Astrocyte (in vitro differentiated cells and primary cell): ENCODE measurements at regions not wholly inside any gene's neighbourhood (a gene's known extent, or its start where the extent isn't known, plus 50 kb on each side); places are given as distances from the start of the nearest gene placed in this dataset.
A peak's percentile ranks its signal among the peaks of the same experiment; 100 is the strongest.

Experiments used
- DNase-seq: peaks from one replicate; pipeline ENCODE4 v3.0.0-alpha.2; 2010; ENCODE audit warnings: low read depth
- FAIRE-seq: peaks from 2 replicates; lab custom pipeline; 2011; peaks lifted over from hg19 to GRCh38; lab: Jason Lieb, UNC
- H2AFZ ChIP-seq: 2 replicates; pipeline ENCODE4 v1.6.0; 2012; ENCODE audit warnings: low read depth, low read length, inconsistent platforms
- H3K27ac ChIP-seq: 2 replicates; pipeline ENCODE4 v1.5.1; 2011; ENCODE audit warnings: low read depth, low read length, inconsistent platforms
- H3K27me3 ChIP-seq: 2 replicates; pipeline ENCODE4 v1.6.0; 2011; ENCODE audit warnings: low read length, inconsistent platforms; ENCODE audit not compliant: insufficient read depth
- H3K36me3 ChIP-seq: 2 replicates; pipeline ENCODE4 v1.5.1; 2011; ENCODE audit warnings: low read length, inconsistent platforms; ENCODE audit not compliant: insufficient read depth
- H3K4me1 ChIP-seq: 2 replicates; pipeline ENCODE4 v1.5.1; 2011; ENCODE audit warnings: low read length, inconsistent platforms; ENCODE audit not compliant: insufficient read depth
- H3K4me2 ChIP-seq: 2 replicates; pipeline ENCODE4 v1.6.0; 2012; ENCODE audit warnings: low read length, inconsistent platforms
- H3K4me3 ChIP-seq: 2 replicates; pipeline ENCODE4 v1.5.1; 2011; ENCODE audit warnings: low read depth, mild to moderate bottlenecking, low read length, inconsistent platforms; ENCODE audit not compliant: insufficient read depth
- H3K79me2 ChIP-seq: 2 replicates; pipeline ENCODE4 v1.6.0; 2012; ENCODE audit warnings: mild to moderate bottlenecking, low read length, inconsistent platforms; ENCODE audit not compliant: insufficient read depth
- H3K9ac ChIP-seq: 2 replicates; pipeline ENCODE4 v1.6.0; 2012; ENCODE audit warnings: mild to moderate bottlenecking, low read length, inconsistent platforms
- H3K9me3 ChIP-seq: 2 replicates; pipeline ENCODE4 v1.5.1; 2012; ENCODE audit warnings: low read depth, mild to moderate bottlenecking, low read length, inconsistent platforms; ENCODE audit not compliant: insufficient read depth
- H4K20me1 ChIP-seq: 2 replicates; pipeline ENCODE4 v1.6.0; 2012; ENCODE audit warnings: low read length, inconsistent platforms; ENCODE audit not compliant: insufficient read depth
- H3K27ac Mint-ChIP-seq: one replicate; pipeline ENCODE4 v1.8.0; 2021; ENCODE audit warnings: mild to moderate bottlenecking, mixed read lengths; ENCODE audit not compliant: unreplicated experiment
- H3K27me3 Mint-ChIP-seq: one replicate; pipeline ENCODE4 v1.8.0; 2021; ENCODE audit warnings: low read depth, mixed read lengths; ENCODE audit not compliant: unreplicated experiment
- H3K36me3 Mint-ChIP-seq: one replicate; pipeline ENCODE4 v1.8.0; 2021; ENCODE audit warnings: low read depth, mixed read lengths; ENCODE audit not compliant: unreplicated experiment
- H3K4me1 Mint-ChIP-seq: one replicate; pipeline ENCODE4 v1.8.0; 2021; ENCODE audit warnings: low read depth, mixed read lengths; ENCODE audit not compliant: unreplicated experiment
- H3K4me3 Mint-ChIP-seq: one replicate; pipeline ENCODE4 v1.8.0; 2021; ENCODE audit warnings: mild to moderate bottlenecking, moderate library complexity, mixed read lengths; ENCODE audit not compliant: unreplicated experiment
- H3K9me3 Mint-ChIP-seq: one replicate; pipeline ENCODE4 v1.8.0; 2021; ENCODE audit warnings: mild to moderate bottlenecking, mixed read lengths; ENCODE audit not compliant: unreplicated experiment
- EZH2 ChIP-seq: IDR thresholded peaks from 2 replicates; pipeline ENCODE4 v1.6.1; 2012; ENCODE audit warnings: mild to moderate bottlenecking, low read length, inconsistent platforms; ENCODE audit not compliant: insufficient read depth
- TF ChIP-seq, protein P1 (sequence below): IDR thresholded peaks from 2 replicates; pipeline ENCODE4 v1.5.1; 2011; ENCODE audit warnings: low read depth, mild to moderate bottlenecking, inconsistent platforms, low read length, moderate library complexity; ENCODE audit not compliant: insufficient read depth

DNA sequence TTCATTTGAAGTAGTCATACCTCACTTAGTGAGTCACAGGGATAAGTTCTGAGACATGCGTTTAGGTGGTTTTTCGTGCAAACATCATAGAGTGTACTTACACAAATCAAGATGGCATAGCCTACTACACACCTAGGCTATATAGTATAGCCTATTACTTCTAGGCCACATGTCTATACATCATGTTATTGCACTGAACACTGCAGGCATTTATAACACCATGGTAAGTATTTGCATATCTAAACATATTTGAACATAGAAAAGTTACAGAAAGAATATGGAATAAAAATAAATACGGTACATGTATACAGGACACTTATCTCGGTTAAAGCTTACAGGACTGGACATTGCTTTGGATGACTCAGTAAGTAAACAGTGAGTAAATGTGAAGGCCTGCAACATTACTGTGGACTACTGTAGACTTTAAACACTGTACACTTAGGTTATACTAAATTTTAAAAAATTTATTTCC lies 670.6 kb downstream of the SLC16A7 start:
- Histone ChIP-seq H2AFZ (no peak overlapping the region), H3K36me3 (no peaks in the 10 kb centered on the region), H3K79me2 (no peaks in the 10 kb centered on the region), H3K4me2 (peak overlapping the region; percentile 69), H3K4me3 (no peak overlapping the region), H4K20me1 (no peaks in the 10 kb centered on the region), H3K4me1 (peaks cover 13% of the 10 kb centered on the region), H3K9me3 (no peaks in the 10 kb centered on the region), H3K9ac (no peak overlapping the region), H3K27ac (peak overlapping the region; percentile 48), H3K27me3 (no peaks in the 10 kb centered on the region)
- no peak overlapping the region for H3K4me3 Mint-ChIP-seq
- TF ChIP-seq, protein P1, sequence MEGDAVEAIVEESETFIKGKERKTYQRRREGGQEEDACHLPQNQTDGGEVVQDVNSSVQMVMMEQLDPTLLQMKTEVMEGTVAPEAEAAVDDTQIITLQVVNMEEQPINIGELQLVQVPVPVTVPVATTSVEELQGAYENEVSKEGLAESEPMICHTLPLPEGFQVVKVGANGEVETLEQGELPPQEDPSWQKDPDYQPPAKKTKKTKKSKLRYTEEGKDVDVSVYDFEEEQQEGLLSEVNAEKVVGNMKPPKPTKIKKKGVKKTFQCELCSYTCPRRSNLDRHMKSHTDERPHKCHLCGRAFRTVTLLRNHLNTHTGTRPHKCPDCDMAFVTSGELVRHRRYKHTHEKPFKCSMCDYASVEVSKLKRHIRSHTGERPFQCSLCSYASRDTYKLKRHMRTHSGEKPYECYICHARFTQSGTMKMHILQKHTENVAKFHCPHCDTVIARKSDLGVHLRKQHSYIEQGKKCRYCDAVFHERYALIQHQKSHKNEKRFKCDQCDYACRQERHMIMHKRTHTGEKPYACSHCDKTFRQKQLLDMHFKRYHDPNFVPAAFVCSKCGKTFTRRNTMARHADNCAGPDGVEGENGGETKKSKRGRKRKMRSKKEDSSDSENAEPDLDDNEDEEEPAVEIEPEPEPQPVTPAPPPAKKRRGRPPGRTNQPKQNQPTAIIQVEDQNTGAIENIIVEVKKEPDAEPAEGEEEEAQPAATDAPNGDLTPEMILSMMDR = no peak
- no peak for TF ChIP-seq EZH2
- H3K27me3 Mint-ChIP-seq = no peaks in the 10 kb centered on the region
- H3K4me1 Mint-ChIP-seq = peaks cover 5% of the 10 kb centered on the region
- peak; percentile 86 for DNase-seq
- H3K9me3 Mint-ChIP-seq = no peaks in the 10 kb centered on the region
- FAIRE-seq = peak; percentile 77
- H3K36me3 Mint-ChIP-seq = no peaks in the 10 kb centered on the region
- H3K27ac Mint-ChIP-seq = no peak overlapping the region

DNA sequence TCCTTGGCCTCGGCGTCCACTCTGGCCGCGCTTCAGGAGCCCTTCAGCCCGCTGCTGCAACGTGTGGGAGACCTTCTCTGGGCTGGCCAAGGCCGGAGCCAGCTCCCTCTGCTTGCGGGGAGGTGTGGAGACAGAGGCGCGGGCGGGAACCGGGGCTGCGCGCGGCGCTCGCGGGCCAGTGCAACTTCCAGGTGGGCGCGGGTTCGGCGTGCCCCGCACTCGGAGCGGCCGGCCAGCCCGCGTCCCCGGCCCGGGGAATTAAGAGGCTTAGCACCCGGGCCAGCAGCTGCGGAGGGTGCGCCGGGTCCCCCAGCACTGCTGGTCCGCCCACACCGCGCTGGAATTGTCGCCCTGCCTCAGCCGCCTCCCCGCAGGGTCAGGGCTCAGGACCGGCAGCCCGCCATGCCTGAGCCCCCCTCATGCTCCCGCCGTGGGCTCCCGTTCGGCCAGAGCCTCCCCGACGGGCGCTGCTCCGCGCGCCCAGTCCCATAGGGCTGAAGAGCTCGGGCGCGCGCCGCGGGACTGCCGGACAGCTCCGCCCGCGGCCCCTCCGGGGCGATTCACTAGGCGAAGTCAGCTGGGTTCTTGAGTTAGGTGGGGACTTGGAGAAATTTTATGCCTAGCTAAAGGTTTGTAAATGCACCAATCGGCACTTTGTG lies 673.9 kb downstream of the SLC16A7 start:
- DNase-seq (no peak), FAIRE-seq (no peak)
- Histone ChIP-seq H3K27me3 (no peaks in the 10 kb centered on the region), H2AFZ (no peak overlapping the region), H3K27ac (no peak overlapping the region), H3K4me3 (no peak overlapping the region), H3K4me2 (no peak overlapping the region), H3K9ac (no peak overlapping the region), H3K79me2 (no peaks in the 10 kb centered on the region), H4K20me1 (no peaks in the 10 kb centered on the region), H3K36me3 (no peaks in the 10 kb centered on the region), H3K9me3 (no peaks in the 10 kb centered on the region), H3K4me1 (peaks cover 13% of the 10 kb centered on the region)
- TF ChIP-seq EZH2 = no peak
- TF ChIP-seq, protein P1 = no peak
- H3K27me3 Mint-ChIP-seq = no peaks in the 10 kb centered on the region
- H3K4me3 Mint-ChIP-seq = no peak overlapping the region
- H3K27ac Mint-ChIP-seq = no peak overlapping the region
- no peaks in the 10 kb centered on the region for H3K9me3 Mint-ChIP-seq
- no peaks in the 10 kb centered on the region for H3K36me3 Mint-ChIP-seq
- H3K4me1 Mint-ChIP-seq = peaks cover 2% of the 10 kb centered on the region

DNA sequence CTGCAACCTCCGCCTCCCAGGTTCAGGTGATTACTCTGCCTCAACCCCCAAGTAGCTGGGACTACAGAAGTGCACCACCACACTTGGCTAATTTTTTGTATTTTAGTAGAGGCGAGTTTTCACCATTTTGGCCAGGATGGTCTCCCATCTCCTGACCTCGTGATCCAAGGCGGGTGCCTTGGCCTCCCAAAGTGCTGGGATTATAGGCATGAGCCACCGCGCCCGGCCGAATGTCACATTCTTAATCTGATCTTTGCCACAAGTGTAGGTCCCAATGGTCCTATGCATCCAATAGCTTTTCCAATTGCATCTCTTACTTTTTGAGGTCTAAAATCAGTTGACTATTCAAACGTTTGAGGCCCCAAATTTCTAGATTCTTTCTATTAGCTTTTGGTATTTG lies 676.0 kb downstream of the SLC16A7 start:
- H2AFZ ChIP-seq = no peak overlapping the region
- FAIRE-seq = no peak
- H3K36me3 Mint-ChIP-seq = no peaks in the 10 kb centered on the region
- H3K9ac ChIP-seq = no peak overlapping the region
- no peaks in the 10 kb centered on the region for H3K79me2 ChIP-seq
- peaks cover 3% of the 10 kb centered on the region for H3K4me1 ChIP-seq
- no peak for DNase-seq
- no peak overlapping the region for H3K4me2 ChIP-seq
- H3K27ac ChIP-seq = no peak overlapping the region
- H3K9me3 ChIP-seq = no peaks in the 10 kb centered on the region
- H3K4me1 Mint-ChIP-seq = no peaks in the 10 kb centered on the region
- H3K4me3 ChIP-seq = no peak overlapping the region
- H3K27me3 Mint-ChIP-seq = no peaks in the 10 kb centered on the region
- H3K36me3 ChIP-seq = no peaks in the 10 kb centered on the region
- no peaks in the 10 kb centered on the region for H3K27me3 ChIP-seq
- no peaks in the 10 kb centered on the region for H3K9me3 Mint-ChIP-seq
- H3K27ac Mint-ChIP-seq = no peak overlapping the region
- no peak for TF ChIP-seq EZH2
- TF ChIP-seq, protein P1 = no peak
- H4K20me1 ChIP-seq = no peaks in the 10 kb centered on the region
- no peak overlapping the region for H3K4me3 Mint-ChIP-seq
